ENCODE measurements at regions not wholly inside any gene's neighbourhood (a gene's known extent, or its start where the extent isn't known, plus 50 kb on each side); places are given as distances from the start of the nearest gene placed in this dataset.

DNA sequence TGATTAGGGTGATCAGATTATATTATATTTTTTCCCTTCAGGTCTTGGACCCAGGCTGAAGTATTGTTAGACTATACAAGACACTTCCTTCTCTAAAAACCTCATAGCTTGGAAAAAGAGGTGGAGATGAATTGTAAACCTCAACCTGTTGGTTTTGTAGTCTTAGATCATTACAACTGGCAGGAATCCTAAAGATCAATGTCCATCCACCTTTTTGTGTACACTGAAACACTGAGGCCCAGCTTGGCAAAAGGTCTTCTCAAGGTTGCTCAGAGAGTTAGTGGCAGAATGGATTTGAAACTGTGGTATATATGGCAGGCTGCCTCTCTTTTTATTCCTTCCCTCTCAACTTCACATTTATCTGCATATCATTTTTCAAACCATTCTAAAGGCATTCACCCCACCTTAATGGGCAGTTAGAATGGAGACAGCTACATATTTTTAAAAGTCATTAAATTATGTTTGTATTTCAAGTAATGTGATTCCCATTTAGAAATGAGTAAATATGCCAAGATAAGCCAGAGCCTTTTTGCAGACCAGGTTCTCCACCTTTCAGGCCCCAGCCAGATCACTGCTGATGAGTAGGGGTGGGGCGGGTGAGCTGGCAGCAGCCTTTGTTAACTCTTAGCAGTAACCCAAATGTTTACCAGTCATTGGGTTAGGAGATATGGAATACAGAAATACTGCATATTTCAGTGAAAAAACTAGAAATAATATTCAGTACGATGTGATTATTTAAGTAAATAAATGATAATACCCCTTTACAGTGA is 243.2 kb upstream of the F9 start:
- no peak for ATAC-seq

DNA sequence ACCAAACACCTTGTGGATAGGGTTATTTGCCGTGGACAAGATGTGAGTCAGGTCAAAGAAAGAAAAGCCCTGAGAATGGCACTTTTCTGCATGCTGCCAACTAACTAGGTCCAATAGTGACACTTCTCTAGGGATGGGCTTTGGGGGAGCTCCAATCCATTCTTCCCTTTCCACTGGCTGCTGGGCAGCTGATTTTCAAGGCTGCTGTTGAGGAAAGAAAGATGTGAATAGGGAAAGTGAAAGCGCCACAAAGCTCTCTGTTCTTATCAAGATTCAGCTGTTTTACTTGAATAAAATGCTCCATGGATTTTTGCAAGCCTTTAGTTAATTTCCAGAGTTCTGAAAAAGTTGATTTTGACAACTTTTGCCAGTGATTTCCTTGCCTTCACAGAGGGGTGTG is 244.2 kb upstream of the F9 start:
- no peak for ATAC-seq

DNA sequence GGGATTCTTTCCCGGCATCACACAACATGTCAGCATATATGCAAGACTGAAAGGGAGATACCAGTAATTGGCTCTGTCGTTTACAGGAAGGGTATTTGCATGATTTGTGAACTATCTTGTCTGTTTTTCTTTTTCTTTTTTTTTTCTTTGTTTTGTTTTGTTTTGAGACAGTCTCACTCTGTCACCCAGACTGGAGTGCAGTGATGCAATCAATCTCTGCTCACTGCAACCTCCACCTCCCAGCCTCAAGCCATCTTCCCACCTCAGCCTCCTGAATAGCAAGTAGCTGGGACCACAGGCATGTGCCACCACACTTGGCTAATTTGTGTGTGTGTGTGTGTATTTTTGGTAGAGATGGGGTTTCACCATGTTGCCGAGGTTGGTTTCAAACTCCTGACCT is 262.7 kb upstream of the F9 start:
- ATAC-seq = no peak

DNA sequence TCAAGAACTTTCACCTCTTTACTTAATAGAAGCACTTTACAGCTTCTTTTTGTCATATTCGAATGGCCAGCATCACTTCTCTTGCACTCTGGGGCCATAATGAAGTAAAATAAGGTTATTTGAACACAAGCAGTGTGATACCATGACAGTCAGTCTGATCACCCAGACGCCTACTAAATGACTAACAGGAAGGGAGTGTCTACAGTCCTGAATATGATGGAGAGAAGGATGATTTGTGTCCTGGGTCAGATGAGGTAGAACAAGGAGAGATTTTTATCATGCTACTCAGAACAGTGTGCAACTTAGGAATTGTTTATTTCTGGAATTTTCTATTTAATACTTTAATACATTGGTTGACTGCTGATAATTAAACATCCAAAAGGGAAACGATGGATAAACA is 284.2 kb upstream of the F9 start:
- no peak for ATAC-seq

GRCh38 chrX:139237141-139237540 is 293.4 kb upstream of the F9 start:
- no peak for ATAC-seq

DNA sequence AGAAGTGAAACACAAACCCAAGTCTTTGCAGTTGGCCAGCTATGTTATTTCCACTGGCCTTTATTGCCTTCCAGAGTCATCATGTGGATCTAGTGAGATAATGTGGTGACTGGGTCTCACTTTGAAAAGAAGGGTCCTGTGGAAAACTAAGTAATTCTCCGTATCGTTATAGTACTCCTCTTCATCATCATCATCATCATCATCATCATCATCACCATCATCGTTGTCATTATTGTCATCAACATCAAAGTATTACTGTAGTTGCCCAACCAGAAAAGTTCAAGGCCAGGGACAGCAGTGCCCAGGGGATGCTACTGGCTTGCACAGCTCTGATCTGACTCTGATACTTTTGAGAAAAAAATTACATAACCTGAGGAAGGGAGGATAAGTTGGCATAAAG is 295.6 kb upstream of the F9 start:
- ATAC-seq = no peak

GRCh38 chrX:139224953-139225665 is 305.4 kb upstream of the F9 start:
- no peak for ATAC-seq

GRCh38 chrX:139222511-139223200 is 307.9 kb upstream of the F9 start:
- no peak for ATAC-seq

- ATAC-seq = no peak
These were observed 317.3 kb upstream of the F9 start for GRCh38 chrX:139213241-139213709.

GRCh38 chrX:139211568-139212182 is 318.9 kb upstream of the F9 start:
- no peak for ATAC-seq

DNA sequence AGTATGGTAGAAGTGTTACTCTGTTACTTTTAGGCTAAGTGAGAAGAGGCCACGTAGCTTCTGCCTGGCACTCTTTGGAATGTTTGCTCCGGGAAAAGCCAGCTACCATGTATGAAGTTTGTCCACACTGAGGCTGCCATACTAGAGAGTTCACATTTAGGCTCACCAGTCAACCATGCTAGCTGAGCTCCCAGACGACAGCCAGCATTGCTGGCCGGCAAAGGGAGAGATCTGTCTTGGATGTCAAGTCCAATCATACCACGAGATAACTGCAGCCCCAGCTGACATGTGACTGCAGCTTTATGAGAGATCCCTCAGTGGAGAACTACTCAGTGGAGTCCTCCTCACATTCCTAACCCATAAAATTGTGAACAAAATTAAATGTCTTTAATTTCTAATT is 321.2 kb upstream of the F9 start:
- no peak for ATAC-seq

DNA sequence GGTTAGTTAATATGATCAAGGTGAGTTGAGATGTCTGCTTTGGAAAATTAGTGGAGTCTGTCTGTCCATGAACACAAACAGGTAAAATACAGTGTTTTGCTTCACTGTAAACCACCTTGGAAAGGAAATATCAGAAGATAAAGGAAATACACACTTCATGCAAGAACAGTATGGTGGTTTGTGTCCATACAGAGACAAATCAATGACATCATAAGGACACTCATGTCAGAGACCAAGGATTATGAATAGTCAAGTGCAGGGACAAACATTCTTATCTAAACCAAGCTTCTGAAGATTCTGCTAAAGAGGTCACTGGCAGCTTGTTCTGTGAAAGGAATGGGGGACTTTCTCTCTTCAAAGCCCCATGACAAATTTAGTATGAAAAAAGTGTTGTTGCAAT is 322.9 kb upstream of the F9 start:
- ATAC-seq = no peak

GRCh38 chrX:139206914-139207313 is 323.6 kb upstream of the F9 start:
- ATAC-seq = no peak

- ATAC-seq = peak; percentile 23
These were observed 325.5 kb upstream of the F9 start for GRCh38 chrX:139204898-139205667.

GRCh38 chrX:139204571-139204897 is 326.0 kb upstream of the F9 start:
- ATAC-seq = no peak

DNA sequence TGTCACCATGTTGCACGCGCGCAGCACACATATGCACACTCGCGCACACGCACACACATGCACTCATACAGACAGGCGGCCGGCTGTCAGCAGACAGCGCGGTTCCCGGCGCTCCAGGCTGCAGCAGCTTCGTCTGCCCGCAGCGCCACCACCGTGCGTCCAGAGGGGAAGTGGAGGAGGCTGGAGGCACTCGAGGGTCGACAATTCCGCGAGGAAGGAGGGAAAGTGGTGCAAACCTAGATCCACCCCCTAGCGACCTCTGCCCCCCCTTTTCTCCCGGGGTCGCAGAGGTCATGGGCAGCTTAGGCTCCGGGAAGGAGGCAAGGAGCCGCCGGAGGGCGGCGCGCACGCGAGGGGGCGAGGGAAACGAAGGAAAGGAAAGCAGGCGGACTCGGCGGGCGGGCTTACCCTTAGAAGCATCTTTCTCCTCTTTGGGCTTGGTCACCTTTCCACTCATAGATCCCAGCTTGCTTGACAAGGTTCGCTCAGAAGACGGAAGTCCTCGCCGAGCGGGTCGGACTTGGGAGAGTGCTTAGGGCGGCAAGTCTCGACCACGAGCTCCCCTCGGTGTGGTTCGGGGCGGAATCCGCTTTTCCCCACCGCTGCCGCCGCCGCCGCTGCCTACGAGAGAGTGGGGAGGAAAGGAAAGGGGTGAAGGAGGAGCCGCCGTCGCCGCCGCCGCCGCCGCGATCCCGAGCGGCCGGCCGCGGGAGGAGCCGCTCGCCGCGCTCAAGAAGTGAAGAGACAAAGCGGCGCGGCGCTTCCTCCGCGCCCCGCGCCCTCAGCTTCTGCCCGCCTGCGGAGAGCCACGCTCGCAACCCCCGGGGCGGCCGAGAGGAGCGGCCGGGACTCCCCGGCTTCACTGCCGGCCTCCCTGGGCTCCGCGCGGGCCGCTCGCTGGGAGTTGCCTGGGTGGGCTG is 326.6 kb upstream of the F9 start:
- ATAC-seq = no peak

- no peak for ATAC-seq
These were observed 327.7 kb upstream of the F9 start for GRCh38 chrX:139202742-139203420.

GRCh38 chrX:139201924-139202323 is 328.6 kb upstream of the F9 start:
- ATAC-seq = no peak

DNA sequence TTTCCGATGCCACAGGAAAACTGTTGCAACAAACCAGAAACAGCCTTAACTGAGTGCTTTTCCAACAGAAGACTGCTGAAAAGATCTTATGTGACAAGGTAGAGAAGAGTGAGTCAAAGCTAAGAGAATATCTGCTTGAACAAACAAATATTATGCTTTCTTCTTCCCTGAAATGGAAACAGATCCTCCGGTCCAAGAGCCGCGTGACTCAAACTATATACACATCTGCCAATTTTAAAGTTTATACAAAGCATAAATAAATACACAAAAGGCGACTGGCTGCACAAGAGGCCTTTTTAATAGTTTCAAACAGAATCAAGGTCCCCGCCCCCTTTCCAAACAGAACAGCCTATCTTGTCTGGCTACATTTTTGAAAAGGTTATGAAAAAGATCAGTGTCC is 329.7 kb upstream of the F9 start:
- peak; percentile 24 for ATAC-seq

GRCh38 chrX:139200346-139200745 is 330.2 kb upstream of the F9 start:
- ATAC-seq = peak; percentile 22

GRCh38 chrX:139199933-139200332 is 330.6 kb upstream of the F9 start:
- ATAC-seq = no peak

Measured in esophagus mucosa (tissue), 1 donor.